ENCODE measurements at regions not wholly inside any gene's neighbourhood (a gene's known extent, or its start where the extent isn't known, plus 50 kb on each side); places are given as distances from the start of the nearest gene placed in this dataset.
A peak's percentile ranks its signal among the peaks of the same experiment; 100 is the strongest.

DNA sequence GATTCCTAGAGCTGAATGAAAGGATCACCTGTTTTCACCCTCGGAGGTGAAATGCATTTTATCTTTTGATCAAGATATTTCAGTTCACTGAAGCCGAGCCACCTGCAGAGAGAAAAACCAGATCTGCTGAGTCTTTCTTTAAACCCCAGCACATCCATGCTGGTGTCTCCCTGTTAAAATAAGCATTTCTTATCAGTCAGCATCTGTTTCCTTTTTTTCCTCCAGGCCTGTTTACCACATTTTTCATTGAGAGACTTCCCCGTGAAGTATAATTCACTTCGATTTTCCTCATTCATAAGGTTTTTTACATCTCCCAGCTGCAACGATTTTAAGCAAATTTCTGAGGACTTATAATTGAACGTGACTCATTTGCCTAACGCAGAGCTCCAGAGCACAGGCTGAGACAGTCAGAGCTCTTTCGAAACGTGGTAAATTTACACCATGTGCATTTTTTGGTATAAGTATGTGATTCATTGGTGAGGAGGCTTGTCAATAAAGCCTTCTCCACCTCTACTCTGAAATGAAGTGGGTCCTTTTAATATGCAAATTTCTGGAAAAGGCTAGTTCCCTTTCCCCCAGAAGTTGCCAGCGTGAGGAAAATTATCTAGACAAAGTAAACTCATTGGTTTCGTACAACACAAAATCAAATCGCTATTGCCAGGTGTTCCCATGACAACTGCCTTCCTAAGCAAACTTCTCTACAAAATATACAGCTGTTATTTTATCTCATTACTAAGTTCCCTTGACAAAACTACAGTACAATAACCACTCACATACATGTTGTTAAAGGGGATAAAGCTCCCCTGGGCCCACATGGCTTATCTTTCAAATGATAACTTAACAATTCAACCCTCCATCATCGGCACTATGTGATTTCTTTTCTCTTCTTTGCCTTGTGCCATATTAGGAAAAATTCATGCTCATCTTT lies 374.8 kb upstream of the AKR1E2 start:
- no peak overlapping the region for H3K9ac ChIP-seq (ENCODE audit: low read depth, low read length)
- H3K36me3 ChIP-seq (ENCODE audit: insufficient read depth, low read length): no peaks in the 10 kb centered on the region
- peak overlapping the region; percentile 52 for H3K4me2 ChIP-seq (ENCODE audit: low read length)
- H3K4me3 ChIP-seq (ENCODE audit: low read length): peak overlapping the region; percentile 46
- no peaks in the 10 kb centered on the region for H3K27me3 ChIP-seq (ENCODE audit: control insufficient read depth, insufficient read depth, low read length)
- peaks cover 5% of the 10 kb centered on the region for H3K4me1 ChIP-seq (ENCODE audit: control insufficient read depth, insufficient read depth, low read length)
- no peaks in the 10 kb centered on the region for H3K9me3 ChIP-seq (replicated peaks; ENCODE audit: low read length)

GRCh38 chr10:4450169-4450568 lies 375.8 kb upstream of the AKR1E2 start:
- H3K4me1 ChIP-seq (ENCODE audit: control insufficient read depth, insufficient read depth, low read length): peaks cover 5% of the 10 kb centered on the region
- no peaks in the 10 kb centered on the region for H3K36me3 ChIP-seq (ENCODE audit: insufficient read depth, low read length)
- H3K9ac ChIP-seq (ENCODE audit: low read depth, low read length): no peak overlapping the region
- H3K4me2 ChIP-seq (ENCODE audit: low read length): no peak overlapping the region
- H3K4me3 ChIP-seq (ENCODE audit: low read length): no peak overlapping the region
- no peaks in the 10 kb centered on the region for H3K9me3 ChIP-seq (replicated peaks; ENCODE audit: low read length)
- H3K27me3 ChIP-seq (ENCODE audit: control insufficient read depth, insufficient read depth, low read length): no peaks in the 10 kb centered on the region

DNA sequence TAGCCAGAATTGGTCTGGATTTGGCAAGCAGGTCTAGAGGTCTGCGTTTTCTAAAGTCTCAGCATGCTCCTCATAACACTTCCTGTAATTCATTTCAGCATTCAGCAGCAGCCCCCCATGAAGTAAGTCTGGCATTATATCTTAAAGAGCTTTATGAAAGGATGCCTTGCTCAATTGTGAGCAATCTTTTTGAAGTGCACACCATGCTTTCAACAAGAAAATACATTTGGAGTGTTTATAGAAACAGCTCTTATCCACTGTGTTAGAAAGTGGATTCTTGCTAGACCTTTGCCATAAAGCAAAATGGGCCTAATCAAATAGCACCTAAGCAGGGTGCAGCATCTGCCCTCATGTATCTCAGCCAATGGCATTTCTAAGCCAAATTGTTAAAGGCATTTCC lies 378.0 kb upstream of the AKR1E2 start:
- no peaks in the 10 kb centered on the region for H3K27me3 ChIP-seq (ENCODE audit: control insufficient read depth, insufficient read depth, low read length)
- H3K4me2 ChIP-seq (ENCODE audit: low read length): no peak overlapping the region
- H3K9me3 ChIP-seq (replicated peaks; ENCODE audit: low read length): no peaks in the 10 kb centered on the region
- H3K9ac ChIP-seq (ENCODE audit: low read depth, low read length): no peak overlapping the region
- no peak overlapping the region for H3K4me3 ChIP-seq (ENCODE audit: low read length)
- no peaks in the 10 kb centered on the region for H3K36me3 ChIP-seq (ENCODE audit: insufficient read depth, low read length)
- peaks cover 5% of the 10 kb centered on the region for H3K4me1 ChIP-seq (ENCODE audit: control insufficient read depth, insufficient read depth, low read length)

DNA sequence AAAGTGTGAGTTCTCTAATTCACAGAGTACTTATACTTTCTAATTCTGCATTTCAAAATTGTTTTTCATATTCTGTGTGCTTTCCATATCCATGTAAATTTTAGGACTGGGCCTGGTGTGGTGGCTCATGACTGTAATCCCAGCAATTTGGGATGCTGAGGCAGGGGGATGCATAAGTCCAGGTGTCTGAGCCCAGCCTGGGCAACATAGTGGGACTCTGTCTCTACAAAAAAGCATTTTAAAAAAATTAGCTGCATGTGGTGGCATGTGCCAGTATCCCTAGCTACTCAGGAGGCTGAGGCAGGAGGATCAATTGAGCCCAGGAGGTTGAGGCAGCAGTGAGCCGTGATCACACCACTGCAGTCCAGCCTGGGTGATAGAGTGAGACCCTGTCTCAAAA lies 382.6 kb upstream of the AKR1E2 start:
- H3K4me1 ChIP-seq (ENCODE audit: control insufficient read depth, insufficient read depth, low read length): no peaks in the 10 kb centered on the region
- no peaks in the 10 kb centered on the region for H3K9me3 ChIP-seq (replicated peaks; ENCODE audit: low read length)
- no peak overlapping the region for H3K4me3 ChIP-seq (ENCODE audit: low read length)
- H3K9ac ChIP-seq (ENCODE audit: low read depth, low read length): no peak overlapping the region
- no peaks in the 10 kb centered on the region for H3K27me3 ChIP-seq (ENCODE audit: control insufficient read depth, insufficient read depth, low read length)
- H3K36me3 ChIP-seq (ENCODE audit: insufficient read depth, low read length): no peaks in the 10 kb centered on the region
- H3K4me2 ChIP-seq (ENCODE audit: low read length): no peak overlapping the region

DNA sequence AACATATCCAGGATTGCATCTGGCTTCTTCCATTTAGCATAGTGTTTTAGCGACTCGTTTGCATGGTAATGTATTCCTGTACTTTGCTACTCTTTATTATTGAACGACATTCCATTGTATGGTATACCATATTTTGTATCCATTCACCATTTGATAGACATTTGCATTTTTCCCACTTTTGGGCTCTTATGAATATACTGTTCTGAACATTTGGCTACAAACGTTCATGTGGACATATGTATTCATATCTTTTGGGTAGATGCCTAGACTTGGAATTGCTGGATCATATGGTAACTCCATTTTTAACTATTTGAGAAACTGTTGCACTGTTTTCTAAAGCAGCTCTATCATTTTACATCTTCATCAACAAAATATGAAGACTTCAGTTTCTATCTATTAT lies 383.7 kb upstream of the AKR1E2 start:
- no peaks in the 10 kb centered on the region for H3K4me1 ChIP-seq (ENCODE audit: control insufficient read depth, insufficient read depth, low read length)
- no peak overlapping the region for H3K4me3 ChIP-seq (ENCODE audit: low read length)
- no peak overlapping the region for H3K4me2 ChIP-seq (ENCODE audit: low read length)
- H3K27me3 ChIP-seq (ENCODE audit: control insufficient read depth, insufficient read depth, low read length): no peaks in the 10 kb centered on the region
- H3K36me3 ChIP-seq (ENCODE audit: insufficient read depth, low read length): no peaks in the 10 kb centered on the region
- H3K9ac ChIP-seq (ENCODE audit: low read depth, low read length): no peak overlapping the region
- H3K9me3 ChIP-seq (replicated peaks; ENCODE audit: low read length): no peaks in the 10 kb centered on the region

GRCh38 chr10:4440260-4440659 lies 385.7 kb upstream of the AKR1E2 start:
- Histone ChIP-seq H3K4me3 (ENCODE audit: low read length) (no peak overlapping the region), H3K36me3 (ENCODE audit: insufficient read depth, low read length) (no peaks in the 10 kb centered on the region), H3K9me3 (replicated peaks; ENCODE audit: low read length) (no peaks in the 10 kb centered on the region), H3K4me2 (ENCODE audit: low read length) (no peak overlapping the region), H3K27me3 (ENCODE audit: control insufficient read depth, insufficient read depth, low read length) (no peaks in the 10 kb centered on the region), H3K4me1 (ENCODE audit: control insufficient read depth, insufficient read depth, low read length) (no peaks in the 10 kb centered on the region), H3K9ac (ENCODE audit: low read depth, low read length) (no peak overlapping the region)

GRCh38 chr10:4437791-4438190 lies 388.2 kb upstream of the AKR1E2 start:
- H3K4me3 ChIP-seq (ENCODE audit: low read length): no peak overlapping the region
- H3K4me2 ChIP-seq (ENCODE audit: low read length): no peak overlapping the region

DNA sequence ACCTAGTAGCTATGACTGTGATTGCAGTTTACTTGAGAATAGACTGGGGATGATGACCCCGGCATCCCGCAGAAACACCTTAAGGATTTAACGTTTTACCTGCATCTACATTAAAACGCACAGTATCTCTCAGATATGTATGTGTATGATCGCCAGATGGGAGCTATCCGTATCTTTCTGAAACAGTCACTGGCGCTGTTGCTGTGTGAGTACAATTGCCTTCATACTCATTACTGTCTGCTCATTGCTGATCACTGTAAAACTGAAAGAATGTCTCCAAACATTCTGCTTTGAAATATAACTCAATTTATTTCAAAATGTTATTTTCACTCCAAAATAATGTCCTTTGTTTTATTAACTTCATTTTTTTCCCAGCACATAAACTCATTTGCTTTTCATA lies 388.9 kb upstream of the AKR1E2 start:
- Histone ChIP-seq H3K4me3 (ENCODE audit: low read length) (no peak overlapping the region), H3K4me2 (ENCODE audit: low read length) (no peak overlapping the region), H3K27me3 (ENCODE audit: control insufficient read depth, insufficient read depth, low read length) (no peaks in the 10 kb centered on the region), H3K9ac (ENCODE audit: low read depth, low read length) (no peak overlapping the region), H3K4me1 (ENCODE audit: control insufficient read depth, insufficient read depth, low read length) (no peaks in the 10 kb centered on the region), H3K36me3 (ENCODE audit: insufficient read depth, low read length) (no peaks in the 10 kb centered on the region), H3K9me3 (replicated peaks; ENCODE audit: low read length) (no peaks in the 10 kb centered on the region)

More at GRCh38 chr10:4437791-4438190, 388.2 kb upstream of the AKR1E2 start:
- Histone ChIP-seq H3K9me3 (replicated peaks; ENCODE audit: low read length) (no peaks in the 10 kb centered on the region), H3K27me3 (ENCODE audit: control insufficient read depth, insufficient read depth, low read length) (no peaks in the 10 kb centered on the region), H3K4me1 (ENCODE audit: control insufficient read depth, insufficient read depth, low read length) (no peaks in the 10 kb centered on the region), H3K36me3 (ENCODE audit: insufficient read depth, low read length) (no peaks in the 10 kb centered on the region), H3K9ac (ENCODE audit: low read depth, low read length) (no peak overlapping the region)

DNA sequence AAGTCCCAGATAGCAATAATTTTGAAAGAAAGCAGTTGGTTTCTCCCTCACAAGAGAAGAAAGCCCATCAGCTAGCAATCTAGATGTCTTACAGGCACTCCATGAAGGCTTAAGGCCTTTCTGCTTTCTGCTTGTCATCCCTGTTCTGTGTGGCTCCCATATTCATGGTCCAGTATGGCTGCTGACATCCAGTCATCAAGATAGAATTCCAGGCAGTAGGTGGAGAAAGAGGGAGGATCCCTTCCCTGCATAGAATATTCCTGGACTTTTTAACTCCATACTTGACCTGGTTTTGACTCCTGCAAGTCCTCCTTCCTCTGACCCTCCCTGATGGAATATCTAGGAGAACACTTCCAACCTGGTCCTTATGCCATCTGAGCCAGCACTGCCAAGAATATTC lies 389.9 kb upstream of the AKR1E2 start:
- no peaks in the 10 kb centered on the region for H3K9me3 ChIP-seq (replicated peaks; ENCODE audit: low read length)
- no peak overlapping the region for H3K4me3 ChIP-seq (ENCODE audit: low read length)
- H3K4me2 ChIP-seq (ENCODE audit: low read length): no peak overlapping the region
- H3K4me1 ChIP-seq (ENCODE audit: control insufficient read depth, insufficient read depth, low read length): no peaks in the 10 kb centered on the region
- no peak overlapping the region for H3K9ac ChIP-seq (ENCODE audit: low read depth, low read length)
- H3K36me3 ChIP-seq (ENCODE audit: insufficient read depth, low read length): no peaks in the 10 kb centered on the region
- H3K27me3 ChIP-seq (ENCODE audit: control insufficient read depth, insufficient read depth, low read length): no peaks in the 10 kb centered on the region

GRCh38 chr10:4434516-4435071 lies 391.4 kb upstream of the AKR1E2 start:
- H3K27me3 ChIP-seq (ENCODE audit: control insufficient read depth, insufficient read depth, low read length): no peaks in the 10 kb centered on the region
- no peak overlapping the region for H3K4me3 ChIP-seq (ENCODE audit: low read length)
- H3K4me2 ChIP-seq (ENCODE audit: low read length): no peak overlapping the region

GRCh38 chr10:4434105-4434504 lies 391.9 kb upstream of the AKR1E2 start:
- no peaks in the 10 kb centered on the region for H3K36me3 ChIP-seq (ENCODE audit: insufficient read depth, low read length)
- no peak overlapping the region for H3K9ac ChIP-seq (ENCODE audit: low read depth, low read length)
- H3K27me3 ChIP-seq (ENCODE audit: control insufficient read depth, insufficient read depth, low read length): no peaks in the 10 kb centered on the region
- peaks cover 4% of the 10 kb centered on the region for H3K4me1 ChIP-seq (ENCODE audit: control insufficient read depth, insufficient read depth, low read length)
- H3K9me3 ChIP-seq (replicated peaks; ENCODE audit: low read length): no peaks in the 10 kb centered on the region
- H3K4me3 ChIP-seq (ENCODE audit: low read length): no peak overlapping the region
- no peak overlapping the region for H3K4me2 ChIP-seq (ENCODE audit: low read length)

More at GRCh38 chr10:4434516-4435071, 391.4 kb upstream of the AKR1E2 start:
- Histone ChIP-seq H3K9ac (ENCODE audit: low read depth, low read length) (no peak overlapping the region), H3K36me3 (ENCODE audit: insufficient read depth, low read length) (no peaks in the 10 kb centered on the region), H3K9me3 (replicated peaks; ENCODE audit: low read length) (no peaks in the 10 kb centered on the region), H3K4me1 (ENCODE audit: control insufficient read depth, insufficient read depth, low read length) (peaks cover 2% of the 10 kb centered on the region)

Data from skeletal muscle satellite cell (primary cell).